ENCODE measurements at regions not wholly inside any gene's neighbourhood (a gene's known extent, or its start where the extent isn't known, plus 50 kb on each side); places are given as distances from the start of the nearest gene placed in this dataset.
"Not testable (repeated sequence)": the region's sequence is repeated elsewhere in the genome, so short reads cannot be mapped to it uniquely, and the experiment has no call there.

- Histone ChIP-seq H3K4me1 (ENCODE audit: control insufficient read depth in 1 of 2, insufficient read depth in 2 of 2, low read length in 2 of 2) (peaks cover 7 to 20% of the 10 kb centered on the region in 2 experiments), H3K4me3 (ENCODE audit: low read depth, low read length) (no peak overlapping the region), H3K79me2 (ENCODE audit: control insufficient read depth, insufficient read depth, low read length, poor library complexity) (no peaks in the 10 kb centered on the region), H3K27ac (ENCODE audit: low read depth, low read length) (peak overlapping the region; percentile 51), H3K4ac (ENCODE audit: low read depth, low read length) (no peak overlapping the region), H4K8ac (ENCODE audit: low read depth, low read length) (peak overlapping the region; percentile 42), H2AFZ (ENCODE audit: insufficient read depth, low read length, poor library complexity) (peak overlapping the region; percentile 15), H4K91ac (ENCODE audit: low read depth, low read length) (peak overlapping the region; percentile 72), H3K14ac (ENCODE audit: low read length) (peak overlapping the region; percentile 63), H3K18ac (ENCODE audit: low read length) (peak overlapping the region; percentile 22), H2BK5ac (ENCODE audit: low read depth, low read length, poor library complexity) (peak overlapping the region; percentile 50), H2BK12ac (ENCODE audit: low read length) (peak overlapping the region; percentile 52), H2BK120ac (ENCODE audit: insufficient read depth, low read length, poor library complexity) (peak overlapping the region; percentile 70), H4K12ac (ENCODE audit: low read depth, low read length) (no peak overlapping the region), H3K36me3 (ENCODE audit: control insufficient read depth in 1 of 2, insufficient read depth in 2 of 2, low read length in 2 of 2) (no peaks in the 10 kb centered on the region), H3K9ac (ENCODE audit: low read length) (no peak overlapping the region), H2AK5ac (ENCODE audit: low read length) (no peak overlapping the region), H3K79me1 (ENCODE audit: low read length) (peaks cover 11% of the 10 kb centered on the region), H3K23ac (ENCODE audit: low read length) (no peak overlapping the region), H3K4me2 (ENCODE audit: low read length) (no peak overlapping the region), H3K27me3 (ENCODE audit: insufficient read depth, low read length) (no peaks in the 10 kb centered on the region), H3K9me3 (ENCODE audit: insufficient read depth, low read depth, low read length) (peaks cover 2% of the 10 kb centered on the region)
- DNase-seq = peak in 1 of 2 donors; percentile 28
- WGBS (ENCODE audit: extremely low coverage, insufficient coverage, insufficient read length) = no CpG with 5 or more reads among the region's 7 CpGs
Measured at GRCh38 chr10:47165168-47165710, 134.8 kb upstream of the GDF10 start.

- peak; percentile 53 for DNase-seq
- peak overlapping the region; percentile 22 for H3K18ac ChIP-seq (ENCODE audit: low read length)
- peak overlapping the region; percentile 63 for H3K14ac ChIP-seq (ENCODE audit: low read length)
- H2BK12ac ChIP-seq (ENCODE audit: low read length) = peak overlapping the region; percentile 52
- H3K9ac ChIP-seq (ENCODE audit: low read length) = no peak overlapping the region
- H4K91ac ChIP-seq (ENCODE audit: low read depth, low read length) = peak overlapping the region; percentile 72
- peak overlapping the region; percentile 70 for H2BK120ac ChIP-seq (ENCODE audit: insufficient read depth, low read length, poor library complexity)
- H3K79me1 ChIP-seq (ENCODE audit: low read length) = peaks cover 11% of the 10 kb centered on the region
- peaks cover 2% of the 10 kb centered on the region for H3K9me3 ChIP-seq (ENCODE audit: insufficient read depth, low read depth, low read length)
- no peak overlapping the region for H3K4me3 ChIP-seq (ENCODE audit: low read depth, low read length)
- no peaks in the 10 kb centered on the region for H3K36me3 ChIP-seq (ENCODE audit: control insufficient read depth in 1 of 2, insufficient read depth in 2 of 2, low read length in 2 of 2)
- peak overlapping the region; percentile 18 for H2BK5ac ChIP-seq (ENCODE audit: low read depth, low read length, poor library complexity)
- no peak overlapping the region for H3K4me2 ChIP-seq (ENCODE audit: low read length)
- H4K12ac ChIP-seq (ENCODE audit: low read depth, low read length) = no peak overlapping the region
- peak overlapping the region; percentile 51 for H3K27ac ChIP-seq (ENCODE audit: low read depth, low read length)
- H3K4ac ChIP-seq (ENCODE audit: low read depth, low read length) = no peak overlapping the region
- H3K23ac ChIP-seq (ENCODE audit: low read length) = no peak overlapping the region
- H2AK5ac ChIP-seq (ENCODE audit: low read length) = no peak overlapping the region
- peak overlapping the region; percentile 21 for H4K8ac ChIP-seq (ENCODE audit: low read depth, low read length)
- peak overlapping the region; percentile 15 for H2AFZ ChIP-seq (ENCODE audit: insufficient read depth, low read length, poor library complexity)
- H3K27me3 ChIP-seq (ENCODE audit: insufficient read depth, low read length) = no peaks in the 10 kb centered on the region
- H3K4me1 ChIP-seq (ENCODE audit: control insufficient read depth in 1 of 2, insufficient read depth in 2 of 2, low read length in 2 of 2) = peaks cover 7 to 20% of the 10 kb centered on the region in 2 experiments
- no CpG with 5 or more reads among the region's 26 CpGs for WGBS (ENCODE audit: extremely low coverage, insufficient coverage, insufficient read length)
- H3K79me2 ChIP-seq (ENCODE audit: control insufficient read depth, insufficient read depth, low read length, poor library complexity) = no peaks in the 10 kb centered on the region
Measured at GRCh38 chr10:47165711-47166404, 134.1 kb upstream of the GDF10 start.

GRCh38 chr10:47166405-47166777, 133.6 kb upstream of the GDF10 start:
- Histone ChIP-seq H2BK120ac (ENCODE audit: insufficient read depth, low read length, poor library complexity) (no peak overlapping the region), H3K79me1 (ENCODE audit: low read length) (peaks cover 11% of the 10 kb centered on the region)
- WGBS (ENCODE audit: extremely low coverage, insufficient coverage, insufficient read length) = no CpG with 5 or more reads among the region's 7 CpGs

GRCh38 chr10:47166808-47167581, 133.0 kb upstream of the GDF10 start:
- WGBS (ENCODE audit: extremely low coverage, insufficient coverage, insufficient read length) = no CpG with 5 or more reads among the region's 17 CpGs
- H3K23ac ChIP-seq (ENCODE audit: low read length); H2AFZ ChIP-seq (ENCODE audit: insufficient read depth, low read length, poor library complexity): not testable (repeated sequence)

More at GRCh38 chr10:47166405-47166777, 133.6 kb upstream of the GDF10 start:
- Histone ChIP-seq H4K8ac (ENCODE audit: low read depth, low read length) (peak overlapping the region; percentile 23), H3K79me2 (ENCODE audit: control insufficient read depth, insufficient read depth, low read length, poor library complexity) (no peaks in the 10 kb centered on the region), H2AK5ac (ENCODE audit: low read length) (no peak overlapping the region), H4K91ac (ENCODE audit: low read depth, low read length) (peak overlapping the region; percentile 45), H3K14ac (ENCODE audit: low read length) (peak overlapping the region; percentile 8), H2BK12ac (ENCODE audit: low read length) (no peak overlapping the region), H3K4me1 (ENCODE audit: control insufficient read depth in 1 of 2, insufficient read depth in 2 of 2, low read length in 2 of 2) (peaks cover 7 to 20% of the 10 kb centered on the region in 2 experiments), H3K27me3 (ENCODE audit: insufficient read depth, low read length) (no peaks in the 10 kb centered on the region), H3K9ac (ENCODE audit: low read length) (no peak overlapping the region), H3K23ac (ENCODE audit: low read length) (no peak overlapping the region), H3K36me3 (ENCODE audit: control insufficient read depth in 1 of 2, insufficient read depth in 2 of 2, low read length in 2 of 2) (no peaks in the 10 kb centered on the region), H3K18ac (ENCODE audit: low read length) (no peak overlapping the region), H4K12ac (ENCODE audit: low read depth, low read length) (no peak overlapping the region), H3K4me2 (ENCODE audit: low read length) (no peak overlapping the region), H2BK5ac (ENCODE audit: low read depth, low read length, poor library complexity) (peak overlapping the region; percentile 37), H3K4me3 (ENCODE audit: low read depth, low read length) (no peak overlapping the region), H3K4ac (ENCODE audit: low read depth, low read length) (no peak overlapping the region), H2AFZ (ENCODE audit: insufficient read depth, low read length, poor library complexity) (no peak overlapping the region), H3K27ac (ENCODE audit: low read depth, low read length) (peak overlapping the region; percentile 51), H3K9me3 (ENCODE audit: insufficient read depth, low read depth, low read length) (peaks cover 2% of the 10 kb centered on the region)
- DNase-seq = peak; percentile 96 to 98

More at GRCh38 chr10:47166808-47167581, 133.0 kb upstream of the GDF10 start:
- H3K18ac ChIP-seq (ENCODE audit: low read length); H2BK120ac ChIP-seq (ENCODE audit: insufficient read depth, low read length, poor library complexity); H3K4me2 ChIP-seq (ENCODE audit: low read length); H3K36me3 ChIP-seq (ENCODE audit: control insufficient read depth in 1 of 2, insufficient read depth in 2 of 2, low read length in 2 of 2); H4K8ac ChIP-seq (ENCODE audit: low read depth, low read length); H3K9me3 ChIP-seq (ENCODE audit: insufficient read depth, low read depth, low read length); H4K12ac ChIP-seq (ENCODE audit: low read depth, low read length); H3K4me3 ChIP-seq (ENCODE audit: low read depth, low read length); H3K9ac ChIP-seq (ENCODE audit: low read length); H3K27me3 ChIP-seq (ENCODE audit: insufficient read depth, low read length); H3K4ac ChIP-seq (ENCODE audit: low read depth, low read length); H3K79me2 ChIP-seq (ENCODE audit: control insufficient read depth, insufficient read depth, low read length, poor library complexity); H2AK5ac ChIP-seq (ENCODE audit: low read length): not testable (repeated sequence)
- H3K79me1 ChIP-seq (ENCODE audit: low read length) = peaks cover 11% of the 10 kb centered on the region
- peaks cover 7 to 20% of the 10 kb centered on the region in 2 experiments for H3K4me1 ChIP-seq (ENCODE audit: control insufficient read depth in 1 of 2, insufficient read depth in 2 of 2, low read length in 2 of 2)
- peak overlapping the region; percentile 51 for H3K27ac ChIP-seq (ENCODE audit: low read depth, low read length)
- peak overlapping the region; percentile 45 for H4K91ac ChIP-seq (ENCODE audit: low read depth, low read length)
- peak overlapping the region; percentile 9 for H3K14ac ChIP-seq (ENCODE audit: low read length)
- peak; percentile 54 to 63 for DNase-seq
- peak overlapping the region; percentile 15 for H2BK12ac ChIP-seq (ENCODE audit: low read length)
- H2BK5ac ChIP-seq (ENCODE audit: low read depth, low read length, poor library complexity) = peak overlapping the region; percentile 37
